SK-N-SH treated with all-trans-retinoic acid at 6 μM for 48 hours (cell line): ENCODE measurements at regions not wholly inside any gene's neighbourhood (a gene's known extent, or its start where the extent isn't known, plus 50 kb on each side); places are given as distances from the start of the nearest gene placed in this dataset.

Experiments
- ATAC-seq: fragments of 200-7000 bp; cut with Tn5 transposase; 3 replicates; pipeline ENCODE4 v1.9.1; 2020; ENCODE audit warnings: mild to moderate bottlenecking, moderate library complexity
- ARNTL ChIP-seq: fragments of 450-650 bp; formaldehyde crosslinking; IDR thresholded peaks from 2 replicates; pipeline ENCODE4 v1.5.0; 2020; ENCODE audit warnings: low read depth, mild to moderate bottlenecking, moderate library complexity, borderline replicate concordance
- BACH2 ChIP-seq: fragments of 250-450 bp; sonication (Bioruptor Pico); IDR thresholded peaks from 2 replicates; pipeline ENCODE4 v1.9.0; 2021; ENCODE audit warnings: mild to moderate bottlenecking, borderline replicate concordance
- CSDC2 ChIP-seq: fragments of 250-450 bp; sonication (Bioruptor Pico); IDR thresholded peaks from 2 replicates; pipeline ENCODE4 v1.5.0; 2020; ENCODE audit warnings: mild to moderate bottlenecking, moderate library complexity
- ESRRG ChIP-seq: fragments of 250-450 bp; sonication (Bioruptor Pico); IDR thresholded peaks from 2 replicates; pipeline ENCODE4 v1.6.1; 2021; ENCODE audit warnings: mild to moderate bottlenecking
- GLIS3 ChIP-seq: fragments of 250-450 bp; sonication (Bioruptor Pico); IDR thresholded peaks from 2 replicates; pipeline ENCODE4 v1.5.0; 2020; ENCODE audit warnings: mild to moderate bottlenecking, moderate library complexity
- ISL1 ChIP-seq: fragments of 250-450 bp; sonication (Bioruptor Pico); IDR thresholded peaks from 2 replicates; pipeline ENCODE4 v2.1.2; 2022; ENCODE audit warnings: mild to moderate bottlenecking, moderate library complexity
- OSR1 ChIP-seq: fragments of 250-450 bp; sonication (Bioruptor Pico); IDR thresholded peaks from 2 replicates; pipeline ENCODE4 v1.8.0; 2022; ENCODE audit warnings: moderate library complexity, mild to moderate bottlenecking, inconsistent platforms
- PPARA ChIP-seq: fragments of 250-450 bp; sonication (Bioruptor Pico); IDR thresholded peaks from 2 replicates; pipeline ENCODE4 v1.5.0; 2020; ENCODE audit warnings: mild to moderate bottlenecking, borderline replicate concordance
- RARB ChIP-seq: fragments of 250-450 bp; sonication (Bioruptor Pico); IDR thresholded peaks from 2 replicates; pipeline ENCODE4 v1.8.0; 2021; ENCODE audit warnings: mild to moderate bottlenecking, moderate library complexity
- SNAI2 ChIP-seq: fragments of 250-450 bp; sonication (Bioruptor Pico); IDR thresholded peaks from 2 replicates; pipeline ENCODE4 v1.5.0; 2020; ENCODE audit warnings: mild to moderate bottlenecking, moderate library complexity
- TCF4 ChIP-seq: fragments of 250-450 bp; sonication (Bioruptor Pico); IDR thresholded peaks from 2 replicates; pipeline ENCODE4 v1.8.0; 2021; ENCODE audit warnings: mild to moderate bottlenecking, moderate library complexity, borderline replicate concordance
- TOX ChIP-seq: fragments of 250-450 bp; sonication (Bioruptor Pico); IDR thresholded peaks from 2 replicates; pipeline ENCODE4 v1.8.0; 2021; ENCODE audit warnings: mild to moderate bottlenecking, moderate library complexity, borderline replicate concordance
- ZC3H10 ChIP-seq: fragments of 250-450 bp; sonication (Bioruptor Pico); IDR thresholded peaks from 2 replicates; pipeline ENCODE4 v1.5.1; 2021; ENCODE audit warnings: mild to moderate bottlenecking, moderate library complexity
- ZFP3 ChIP-seq: fragments of 250-450 bp; sonication (Bioruptor Pico); IDR thresholded peaks from 2 replicates; pipeline ENCODE4 v1.5.0; 2020; ENCODE audit warnings: mild to moderate bottlenecking, moderate library complexity
- ZFP30 ChIP-seq: fragments of 450-650 bp; formaldehyde crosslinking; IDR thresholded peaks from 2 replicates; pipeline ENCODE4 v1.5.0; 2022; ENCODE audit warnings: mild to moderate bottlenecking, moderate library complexity
- ZNF565 ChIP-seq: fragments of 450-650 bp; formaldehyde crosslinking; conservative IDR thresholded peaks from 2 replicates; pipeline ENCODE4 v1.5.0; 2020; ENCODE audit warnings: low read depth, mild to moderate bottlenecking, moderate library complexity
- ZNF8 ChIP-seq: fragments of 450-650 bp; formaldehyde crosslinking; IDR thresholded peaks from 2 replicates; pipeline ENCODE4 v1.5.0; 2020; ENCODE audit warnings: mild to moderate bottlenecking, moderate library complexity
- TF ChIP-seq, protein P1 (sequence below): fragments of 250-450 bp; sonication (Bioruptor Pico); IDR thresholded peaks from 2 replicates; pipeline ENCODE4 v1.5.0; 2020; ENCODE audit warnings: mild to moderate bottlenecking, moderate library complexity
- TF ChIP-seq, protein P2 (sequence below): fragments of 250-450 bp; sonication (Bioruptor Pico); IDR thresholded peaks from 2 replicates; pipeline ENCODE4 v1.8.0; 2021; ENCODE audit warnings: low read depth, mild to moderate bottlenecking, moderate library complexity, borderline replicate concordance
- TF ChIP-seq, protein P3 (sequence below): fragments of 250-450 bp; sonication (Bioruptor Pico); IDR thresholded peaks from 2 replicates; pipeline ENCODE4 v1.5.1; 2020; ENCODE audit warnings: low read depth, mild to moderate bottlenecking, moderate library complexity

DNA sequence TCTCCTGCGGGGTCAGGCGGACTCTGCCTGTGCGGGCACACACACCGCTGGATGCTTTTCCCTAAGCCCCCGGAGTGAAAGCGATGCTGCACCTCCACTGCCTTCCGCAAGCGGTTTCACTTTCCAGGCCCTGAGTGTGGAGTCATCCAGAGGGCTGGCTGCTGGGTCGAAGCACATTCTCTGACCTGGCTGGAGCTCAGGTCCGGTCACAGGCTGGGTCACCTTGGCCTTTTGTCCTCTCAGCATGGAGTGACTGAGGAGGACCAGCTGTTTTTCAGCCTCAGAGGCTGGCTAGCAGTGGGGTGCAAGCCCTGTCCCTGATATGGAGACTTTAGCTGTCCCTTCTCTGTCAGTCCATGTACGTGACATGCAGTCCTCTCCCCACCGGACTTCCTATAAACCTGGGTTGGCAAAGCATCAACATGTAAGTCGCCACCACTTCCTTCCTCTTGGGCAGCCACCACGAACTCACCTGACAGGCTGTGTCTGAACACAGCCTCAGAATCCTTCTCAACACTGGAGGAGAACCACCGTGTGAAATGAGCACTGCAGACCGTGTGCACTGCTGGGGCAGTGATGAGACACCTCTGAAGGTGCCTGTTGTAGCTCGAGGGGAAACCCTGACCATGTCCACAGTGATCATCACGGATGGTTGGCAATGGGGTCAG is 51.3 kb downstream of the GADD45G start:
- TF ChIP-seq, protein P1, sequence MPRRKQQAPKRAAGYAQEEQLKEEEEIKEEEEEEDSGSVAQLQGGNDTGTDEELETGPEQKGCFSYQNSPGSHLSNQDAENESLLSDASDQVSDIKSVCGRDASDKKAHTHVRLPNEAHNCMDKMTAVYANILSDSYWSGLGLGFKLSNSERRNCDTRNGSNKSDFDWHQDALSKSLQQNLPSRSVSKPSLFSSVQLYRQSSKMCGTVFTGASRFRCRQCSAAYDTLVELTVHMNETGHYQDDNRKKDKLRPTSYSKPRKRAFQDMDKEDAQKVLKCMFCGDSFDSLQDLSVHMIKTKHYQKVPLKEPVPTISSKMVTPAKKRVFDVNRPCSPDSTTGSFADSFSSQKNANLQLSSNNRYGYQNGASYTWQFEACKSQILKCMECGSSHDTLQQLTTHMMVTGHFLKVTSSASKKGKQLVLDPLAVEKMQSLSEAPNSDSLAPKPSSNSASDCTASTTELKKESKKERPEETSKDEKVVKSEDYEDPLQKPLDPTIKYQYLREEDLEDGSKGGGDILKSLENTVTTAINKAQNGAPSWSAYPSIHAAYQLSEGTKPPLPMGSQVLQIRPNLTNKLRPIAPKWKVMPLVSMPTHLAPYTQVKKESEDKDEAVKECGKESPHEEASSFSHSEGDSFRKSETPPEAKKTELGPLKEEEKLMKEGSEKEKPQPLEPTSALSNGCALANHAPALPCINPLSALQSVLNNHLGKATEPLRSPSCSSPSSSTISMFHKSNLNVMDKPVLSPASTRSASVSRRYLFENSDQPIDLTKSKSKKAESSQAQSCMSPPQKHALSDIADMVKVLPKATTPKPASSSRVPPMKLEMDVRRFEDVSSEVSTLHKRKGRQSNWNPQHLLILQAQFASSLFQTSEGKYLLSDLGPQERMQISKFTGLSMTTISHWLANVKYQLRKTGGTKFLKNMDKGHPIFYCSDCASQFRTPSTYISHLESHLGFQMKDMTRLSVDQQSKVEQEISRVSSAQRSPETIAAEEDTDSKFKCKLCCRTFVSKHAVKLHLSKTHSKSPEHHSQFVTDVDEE: no peak
- TF ChIP-seq, protein P2, sequence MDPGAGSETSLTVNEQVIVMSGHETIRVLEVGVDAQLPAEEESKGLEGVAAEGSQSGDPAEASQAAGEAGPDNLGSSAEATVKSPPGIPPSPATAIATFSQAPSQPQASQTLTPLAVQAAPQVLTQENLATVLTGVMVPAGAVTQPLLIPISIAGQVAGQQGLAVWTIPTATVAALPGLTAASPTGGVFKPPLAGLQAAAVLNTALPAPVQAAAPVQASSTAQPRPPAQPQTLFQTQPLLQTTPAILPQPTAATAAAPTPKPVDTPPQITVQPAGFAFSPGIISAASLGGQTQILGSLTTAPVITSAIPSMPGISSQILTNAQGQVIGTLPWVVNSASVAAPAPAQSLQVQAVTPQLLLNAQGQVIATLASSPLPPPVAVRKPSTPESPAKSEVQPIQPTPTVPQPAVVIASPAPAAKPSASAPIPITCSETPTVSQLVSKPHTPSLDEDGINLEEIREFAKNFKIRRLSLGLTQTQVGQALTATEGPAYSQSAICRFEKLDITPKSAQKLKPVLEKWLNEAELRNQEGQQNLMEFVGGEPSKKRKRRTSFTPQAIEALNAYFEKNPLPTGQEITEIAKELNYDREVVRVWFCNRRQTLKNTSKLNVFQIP (CRISPR knock-in tag): no peak
- TF ChIP-seq ZC3H10 (CRISPR knock-in tag) (no peak), ISL1 (CRISPR knock-in tag) (no peak), ZNF8 (no peak), ZNF565 (CRISPR knock-in tag) (no peak), TCF4 (CRISPR knock-in tag) (no peak), TOX (CRISPR knock-in tag) (no peak)
- TF ChIP-seq, all 23 proteins: peak for 0
- ATAC-seq: no peak

DNA sequence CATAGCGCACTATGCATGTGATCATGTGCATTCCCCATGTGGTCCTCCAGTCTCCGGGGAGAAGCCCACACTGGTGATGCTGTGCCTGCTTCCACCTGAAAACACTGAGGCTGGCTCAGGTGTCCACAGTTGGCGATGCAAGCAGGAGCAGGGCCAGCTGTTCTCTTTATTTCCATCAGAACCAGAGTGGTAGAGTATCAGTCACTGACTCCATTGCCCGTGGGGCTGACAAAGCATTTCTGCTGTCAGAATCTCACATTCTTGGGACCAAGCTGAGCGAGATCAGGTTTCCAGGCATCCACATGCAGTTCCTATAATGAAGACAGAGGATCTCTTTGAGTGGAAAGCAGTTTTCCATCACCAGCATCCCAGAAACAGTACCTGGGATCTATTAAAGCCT is 52.5 kb downstream of the GADD45G start:
- ATAC-seq: no peak
- no peak for TF ChIP-seq ZFP3 (CRISPR knock-in tag)
- TF ChIP-seq, protein P3, sequence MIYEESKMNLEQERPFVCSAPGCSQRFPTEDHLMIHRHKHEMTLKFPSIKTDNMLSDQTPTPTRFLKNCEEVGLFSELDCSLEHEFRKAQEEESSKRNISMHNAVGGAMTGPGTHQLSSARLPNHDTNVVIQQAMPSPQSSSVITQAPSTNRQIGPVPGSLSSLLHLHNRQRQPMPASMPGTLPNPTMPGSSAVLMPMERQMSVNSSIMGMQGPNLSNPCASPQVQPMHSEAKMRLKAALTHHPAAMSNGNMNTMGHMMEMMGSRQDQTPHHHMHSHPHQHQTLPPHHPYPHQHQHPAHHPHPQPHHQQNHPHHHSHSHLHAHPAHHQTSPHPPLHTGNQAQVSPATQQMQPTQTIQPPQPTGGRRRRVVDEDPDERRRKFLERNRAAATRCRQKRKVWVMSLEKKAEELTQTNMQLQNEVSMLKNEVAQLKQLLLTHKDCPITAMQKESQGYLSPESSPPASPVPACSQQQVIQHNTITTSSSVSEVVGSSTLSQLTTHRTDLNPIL: no peak

DNA sequence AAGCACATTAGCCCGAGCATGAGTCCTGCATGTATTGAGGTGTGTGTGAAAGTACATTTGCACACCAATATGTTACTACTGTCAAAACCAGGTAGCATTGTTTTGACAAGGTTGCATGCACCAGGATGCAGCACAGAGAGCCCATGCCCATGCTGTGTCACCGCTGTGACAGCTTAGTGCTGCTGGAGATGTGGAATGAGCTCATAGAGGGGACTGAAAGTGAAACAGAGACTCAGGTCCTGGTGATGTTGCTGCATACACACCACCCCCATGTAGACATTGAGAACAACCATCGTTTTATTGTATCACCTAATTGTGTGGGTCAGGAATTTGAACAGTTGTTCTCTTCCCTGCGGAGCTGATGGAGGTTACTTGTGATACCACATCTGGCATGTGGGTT is 53.0 kb downstream of the GADD45G start:
- no peak for TF ChIP-seq ZNF565 (CRISPR knock-in tag)
- TF ChIP-seq, protein P2 (CRISPR knock-in tag): no peak
- TF ChIP-seq PPARA (CRISPR knock-in tag): no peak
- TF ChIP-seq GLIS3 (CRISPR knock-in tag): no peak
- TF ChIP-seq CSDC2 (CRISPR knock-in tag): no peak
- TF ChIP-seq ZFP30 (CRISPR knock-in tag): no peak
- TF ChIP-seq ZFP3 (CRISPR knock-in tag): no peak
- TF ChIP-seq, protein P3: no peak
- TF ChIP-seq RARB (CRISPR knock-in tag): no peak
- TF ChIP-seq ARNTL: no peak
- no peak for TF ChIP-seq BACH2 (CRISPR knock-in tag)
- no peak for TF ChIP-seq ZC3H10 (CRISPR knock-in tag)
- TF ChIP-seq ESRRG (CRISPR knock-in tag): no peak
- TF ChIP-seq OSR1: no peak
- no peak for TF ChIP-seq TOX (CRISPR knock-in tag)
- ATAC-seq: no peak

DNA sequence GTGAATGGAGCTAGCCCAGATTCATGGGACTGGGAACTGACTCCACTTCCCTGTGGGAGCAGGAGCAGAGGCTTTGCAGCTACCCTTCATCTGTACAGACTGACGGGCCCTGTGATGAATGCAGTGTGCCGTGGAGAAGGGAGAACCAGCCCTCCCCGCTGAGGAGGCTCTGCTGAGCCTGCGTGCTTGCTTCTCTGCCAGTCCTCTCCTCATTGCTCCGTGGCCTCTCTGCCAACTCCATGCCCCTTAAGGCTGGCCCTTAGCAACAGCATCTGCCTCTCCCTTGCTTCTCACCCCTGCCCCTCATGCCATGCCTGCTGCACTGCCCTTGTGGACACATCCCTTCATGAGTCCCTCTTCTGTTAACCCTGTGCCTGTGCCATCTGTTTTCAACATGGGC is 53.6 kb downstream of the GADD45G start:
- TF ChIP-seq, protein P2 (CRISPR knock-in tag): no peak
- no peak for TF ChIP-seq OSR1
- TF ChIP-seq ZC3H10 (CRISPR knock-in tag): no peak
- TF ChIP-seq TOX (CRISPR knock-in tag): no peak
- no peak for TF ChIP-seq BACH2 (CRISPR knock-in tag)
- TF ChIP-seq GLIS3 (CRISPR knock-in tag): no peak
- TF ChIP-seq, protein P1: no peak
- no peak for TF ChIP-seq SNAI2 (CRISPR knock-in tag)
- no peak for TF ChIP-seq ARNTL
- no peak for ATAC-seq
